ENCODE measurements at regions not wholly inside any gene's neighbourhood (a gene's known extent, or its start where the extent isn't known, plus 50 kb on each side); places are given as distances from the start of the nearest gene placed in this dataset.

DNA sequence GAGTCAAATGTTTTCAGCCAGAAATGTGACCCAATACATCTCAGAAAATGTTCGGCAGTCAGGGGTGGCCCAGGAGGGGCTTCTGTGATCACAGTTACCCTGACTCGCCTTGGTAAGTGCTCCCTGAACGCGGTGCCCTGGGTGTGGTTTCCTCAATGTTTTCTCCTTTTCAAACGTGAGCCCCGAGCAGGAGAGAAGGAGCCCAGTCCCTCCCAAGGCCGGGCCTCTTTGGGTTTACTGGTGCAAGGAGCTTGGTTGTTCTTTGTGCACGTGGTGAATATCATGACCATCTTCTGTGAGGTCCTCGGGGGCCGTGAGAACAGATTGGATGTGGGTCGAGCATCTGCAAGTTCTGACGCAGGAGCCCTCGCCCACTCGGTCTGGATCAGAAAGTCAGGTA, 55.8 kb upstream of the VIPR2 start:
- no peak overlapping the region for H3K4me3 ChIP-seq (ENCODE audit: low read depth, low read length, poor library complexity, severe bottlenecking)
- H3K9me2 ChIP-seq (ENCODE audit: insufficient read depth, low read length) = no peaks in the 10 kb centered on the region
- DNase-seq (ENCODE audit: low spot score) = no peak
- H3K36me3 ChIP-seq (ENCODE audit: insufficient read depth, low read length) = no peaks in the 10 kb centered on the region
- H4K20me1 ChIP-seq (ENCODE audit: insufficient read depth, low read length) = no peaks in the 10 kb centered on the region
- no TSS peak for BruUV-seq (replicated peaks)
- no peaks in the 10 kb centered on the region for H3K79me2 ChIP-seq (ENCODE audit: insufficient read depth, low read depth, low read length)
- no peaks in the 10 kb centered on the region for H3K4me1 ChIP-seq (ENCODE audit: insufficient read depth, low read length, poor library complexity, severe bottlenecking)
- H3K9me3 ChIP-seq (ENCODE audit: low read length) = no peaks in the 10 kb centered on the region
- ChIA-PET CTCF (ENCODE audit: unreplicated experiment) (no interaction called here), POLR2A (interaction anchor here (0.8 kb wide), 1 partner anchor 10 kb away, joined by 3 read pairs; no protein-coding TSS in a partner anchor)
- intact Hi-C loops (cut with micrococcal nuclease; ENCODE audit: unreplicated experiment) = no loop called here
- H3K4me2 ChIP-seq (ENCODE audit: low read length) = no peak overlapping the region
- TF ChIP-seq EZH2phosphoT487 (IDR thresholded peaks at IDR 0.05; ENCODE audit: borderline replicate concordance, low read depth, low read length) (no peak), CTCF (conservative IDR thresholded peaks at IDR 0.05; ENCODE audit: low read length) (no peak)
- H3K27ac ChIP-seq (ENCODE audit: low read depth, low read length, poor library complexity, severe bottlenecking) = no peak overlapping the region
- no peak overlapping the region for H2AFZ ChIP-seq (ENCODE audit: low read length)

DNA sequence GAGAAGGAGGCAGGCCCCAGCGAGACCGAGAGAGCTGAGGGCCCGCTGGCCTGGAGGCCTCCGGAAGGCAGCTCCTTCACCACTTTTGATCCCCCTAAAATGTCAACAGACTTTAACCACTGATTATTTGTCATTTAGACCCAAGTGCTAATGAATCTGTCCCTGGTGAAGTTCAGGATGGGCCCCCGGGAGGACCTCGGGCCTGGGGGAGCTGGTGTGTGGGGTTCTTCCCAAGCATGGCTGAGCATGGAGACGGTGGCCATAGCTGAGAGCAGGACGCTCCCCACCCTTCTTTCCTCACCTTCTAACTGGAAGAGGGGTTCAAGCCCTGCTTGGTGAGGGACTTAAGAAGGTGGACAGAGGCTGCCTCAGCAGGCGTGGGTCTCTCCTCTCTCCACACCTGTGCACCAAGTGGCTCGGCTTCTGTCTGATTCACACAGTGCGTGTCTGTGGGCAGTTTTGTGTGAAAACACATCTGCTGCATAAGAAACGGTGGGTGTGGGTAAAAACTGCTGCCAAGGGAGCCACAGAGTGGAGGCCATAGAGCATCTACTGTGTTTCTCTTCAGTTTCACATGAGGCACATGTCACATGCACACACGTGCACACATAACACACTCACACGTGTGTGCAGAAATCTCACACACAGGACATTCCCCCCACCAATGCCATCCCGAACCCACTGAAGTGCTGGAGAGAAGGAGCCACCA, 53.5 kb upstream of the VIPR2 start:
- no peak overlapping the region for H2AFZ ChIP-seq (ENCODE audit: low read length)
- H3K4me1 ChIP-seq (ENCODE audit: insufficient read depth, low read length, poor library complexity, severe bottlenecking) = no peaks in the 10 kb centered on the region
- BruUV-seq (replicated peaks) = no TSS peak
- no peak overlapping the region for H3K4me2 ChIP-seq (ENCODE audit: low read length)
- no peaks in the 10 kb centered on the region for H3K9me3 ChIP-seq (ENCODE audit: low read length)
- no peak for TF ChIP-seq EZH2phosphoT487 (IDR thresholded peaks at IDR 0.05; ENCODE audit: borderline replicate concordance, low read depth, low read length)
- TF ChIP-seq CTCF (conservative IDR thresholded peaks at IDR 0.05; ENCODE audit: low read length) = no peak
- no peaks in the 10 kb centered on the region for H3K9me2 ChIP-seq (ENCODE audit: insufficient read depth, low read length)
- ChIA-PET POLR2A (no interaction called here), CTCF (ENCODE audit: unreplicated experiment) (no interaction called here)
- H3K79me2 ChIP-seq (ENCODE audit: insufficient read depth, low read depth, low read length) = no peaks in the 10 kb centered on the region
- no peak overlapping the region for H3K4me3 ChIP-seq (ENCODE audit: low read depth, low read length, poor library complexity, severe bottlenecking)
- H4K20me1 ChIP-seq (ENCODE audit: insufficient read depth, low read length) = no peaks in the 10 kb centered on the region
- H3K36me3 ChIP-seq (ENCODE audit: insufficient read depth, low read length) = no peaks in the 10 kb centered on the region
- no peak for DNase-seq (ENCODE audit: low spot score)
- no peak overlapping the region for H3K27ac ChIP-seq (ENCODE audit: low read depth, low read length, poor library complexity, severe bottlenecking)
- intact Hi-C loops (cut with micrococcal nuclease; ENCODE audit: unreplicated experiment) = no loop called here
